NCI-H2081 (cell line): ENCODE measurements at regions not wholly inside any gene's neighbourhood (a gene's known extent, or its start where the extent isn't known, plus 50 kb on each side); places are given as distances from the start of the nearest gene placed in this dataset.

Source experiments
- DNase-seq, 2 experiments: peaks; one replicate each; lab custom pipeline; 2025; lab: John Stamatoyannopoulos, UW

- no peak for DNase-seq
These were observed 457.9 kb downstream of the FGF9 start for GRCh38 chr13:22128441-22129408.

DNA sequence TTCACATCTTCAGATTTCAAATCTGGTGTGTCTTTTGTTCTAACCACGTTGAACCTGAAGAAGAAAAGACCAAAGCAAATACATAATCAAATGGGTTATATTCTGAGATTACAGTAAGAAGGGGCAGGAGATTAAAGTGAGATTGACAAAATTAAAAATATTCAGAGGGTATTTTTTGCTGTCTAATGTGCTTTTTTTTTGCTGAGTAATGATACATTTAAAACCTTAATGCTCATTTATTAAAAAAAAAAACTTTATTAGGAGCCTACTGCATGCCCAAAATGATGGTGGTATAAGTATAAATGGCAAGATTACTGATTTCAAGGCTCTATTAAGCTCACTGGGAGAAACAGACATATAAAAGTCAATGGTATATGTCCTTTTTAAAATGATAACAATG, 459.4 kb downstream of the FGF9 start:
- DNase-seq = no peak

- no peak for DNase-seq
These were observed 463.4 kb downstream of the FGF9 start for GRCh38 chr13:22134261-22134660.

DNA sequence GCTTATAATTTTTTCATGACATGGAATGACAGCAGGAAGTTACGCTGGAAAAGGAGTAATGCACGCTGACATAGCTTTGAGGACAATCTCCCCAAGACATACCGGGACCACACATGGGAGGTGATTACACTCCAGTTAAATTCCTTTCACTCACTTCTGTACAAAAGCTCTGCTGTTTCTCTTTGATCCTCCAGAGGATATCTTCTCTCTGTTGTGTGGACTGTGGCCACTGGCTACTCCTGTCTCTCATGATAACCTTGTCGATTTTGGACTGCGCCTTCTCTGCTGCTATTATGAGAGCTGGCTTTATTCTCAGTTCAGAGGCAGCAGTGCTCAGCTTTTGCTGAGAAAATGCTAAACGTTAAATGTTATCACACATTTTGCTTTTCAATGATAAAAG, 464.6 kb downstream of the FGF9 start:
- DNase-seq = no peak

DNA sequence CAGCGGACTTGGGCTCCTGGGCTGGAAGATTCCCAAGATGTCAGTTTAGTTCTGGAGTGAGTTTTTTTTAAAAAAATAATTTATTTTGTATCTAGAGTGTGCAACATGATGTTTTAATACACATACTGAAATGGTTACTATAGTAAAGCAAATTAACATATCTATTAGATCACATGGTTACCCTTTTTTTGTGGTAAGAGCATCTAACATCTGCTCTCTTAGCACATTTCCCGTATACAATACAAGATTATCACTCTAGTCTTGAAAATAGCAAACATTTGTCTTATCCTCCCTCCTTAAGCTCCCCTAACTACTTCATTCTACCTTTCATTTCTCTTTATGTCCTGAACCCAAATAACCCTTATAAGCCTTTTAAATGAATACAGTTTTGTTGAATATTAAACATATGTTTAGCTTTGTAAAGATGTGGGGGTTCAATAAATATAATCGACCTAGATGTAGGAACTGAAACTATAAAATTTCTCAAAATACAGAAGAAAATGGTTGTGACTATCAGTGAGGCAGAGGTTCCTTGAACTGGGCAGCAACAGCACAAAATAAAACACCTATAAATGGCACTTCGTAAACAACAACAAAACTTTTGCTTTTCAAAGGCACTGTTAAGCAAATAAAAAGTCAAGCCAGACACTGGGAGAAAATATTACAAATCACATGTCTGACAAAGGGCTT, 466.6 kb downstream of the FGF9 start:
- DNase-seq = no peak

DNA sequence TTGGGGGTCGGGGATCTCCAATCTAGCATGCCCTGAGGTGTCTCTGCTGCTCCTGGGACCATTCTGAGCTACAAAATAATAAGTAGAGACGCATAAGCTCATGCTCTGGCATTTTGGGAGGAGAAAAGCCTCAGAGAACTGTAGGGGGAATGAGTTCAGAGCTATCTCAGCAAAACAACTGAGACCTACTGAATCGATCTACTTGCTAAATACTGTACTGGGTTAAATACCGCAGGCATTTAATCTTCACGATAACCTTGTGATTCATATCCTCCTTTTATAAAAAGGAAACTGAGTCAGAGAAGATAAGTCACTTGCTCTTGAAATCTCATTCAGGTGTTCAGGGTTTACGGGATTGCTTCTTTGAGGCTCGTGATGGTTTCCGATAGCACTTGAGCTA, 468.1 kb downstream of the FGF9 start:
- no peak for DNase-seq

- DNase-seq = no peak
These were observed 470.8 kb downstream of the FGF9 start for GRCh38 chr13:22141716-22142115.

DNA sequence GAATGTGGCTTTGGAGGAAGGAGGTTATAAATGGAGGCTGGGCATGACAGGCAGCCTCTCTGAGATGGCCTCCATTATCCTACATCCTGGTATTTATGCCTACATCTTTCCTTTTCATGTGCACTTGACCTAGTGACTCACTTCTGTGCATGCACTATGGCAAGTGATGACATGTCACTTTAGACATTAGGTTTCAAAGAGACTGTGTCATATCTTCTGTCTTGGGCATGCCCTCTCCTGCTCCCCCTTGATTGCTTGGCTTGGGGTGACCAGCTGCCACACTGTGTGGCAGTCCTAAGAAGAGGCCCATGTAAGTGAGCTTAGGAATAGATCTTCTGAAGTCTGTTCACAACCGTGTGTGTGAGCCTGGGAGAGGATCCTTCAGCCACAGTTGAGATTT, 472.8 kb downstream of the FGF9 start:
- no peak for DNase-seq

DNA sequence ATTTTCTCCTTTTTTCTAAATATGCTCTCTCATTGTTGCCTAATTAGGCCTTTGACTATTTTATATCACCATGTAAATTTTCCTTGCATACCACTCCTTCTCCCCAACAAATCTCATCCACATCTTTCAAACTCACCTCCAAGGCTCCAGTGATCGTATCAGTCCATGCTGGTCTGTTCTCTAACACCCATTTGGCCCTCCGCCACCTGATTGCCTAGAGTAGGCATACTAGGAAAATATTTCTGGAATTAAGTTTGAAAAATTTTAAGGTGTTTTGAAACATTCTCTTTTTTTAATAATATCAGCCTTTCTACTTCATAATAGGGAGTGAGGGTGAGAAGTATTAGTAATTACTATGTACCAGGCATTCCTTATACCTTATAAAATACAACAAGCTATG, 473.9 kb downstream of the FGF9 start:
- no peak for DNase-seq

DNA sequence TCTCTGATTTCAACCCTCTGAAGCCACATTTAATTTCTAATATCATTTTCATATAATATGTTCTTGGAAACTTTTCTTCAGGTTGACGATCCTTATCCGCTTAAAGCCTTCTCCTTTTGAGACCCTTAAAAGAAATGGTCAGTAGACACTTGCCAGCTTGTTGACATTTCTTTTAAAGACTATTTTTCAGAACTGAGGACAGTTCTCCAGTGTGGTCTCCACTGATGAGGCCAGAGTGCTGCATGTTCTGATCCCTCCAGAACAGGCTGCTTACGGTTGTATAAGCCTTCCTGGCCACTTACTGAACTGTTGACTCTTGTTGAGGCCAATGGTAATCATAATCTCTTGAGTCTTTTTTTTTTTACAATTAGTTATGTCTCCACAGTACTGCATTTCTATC, 477.3 kb downstream of the FGF9 start:
- DNase-seq = no peak

- no peak for DNase-seq
These were observed 481.9 kb downstream of the FGF9 start for GRCh38 chr13:22152751-22153150.

- no peak for DNase-seq
These were observed 483.2 kb downstream of the FGF9 start for GRCh38 chr13:22154041-22154440.

DNA sequence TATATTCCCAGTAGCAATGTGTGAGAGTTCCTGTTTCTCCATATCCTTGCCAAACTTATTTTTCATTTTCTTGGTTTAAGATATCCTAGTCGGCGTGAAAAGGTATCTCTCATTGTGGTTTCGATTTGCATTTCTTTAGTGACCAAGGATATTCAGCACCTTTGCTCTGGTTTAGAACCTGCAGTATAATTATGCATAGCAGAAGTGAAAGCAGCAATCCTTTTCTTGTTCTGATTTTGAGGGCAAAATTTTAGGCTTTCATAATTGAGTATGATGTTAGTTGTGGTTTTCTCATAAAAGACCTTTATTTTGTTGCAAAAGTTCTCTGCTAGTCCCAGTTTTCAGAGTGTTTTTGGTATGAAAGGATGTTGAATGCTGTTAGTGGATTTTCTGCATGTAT, 491.0 kb downstream of the FGF9 start:
- no peak for DNase-seq

GRCh38 chr13:22162889-22163288, 492.0 kb downstream of the FGF9 start:
- no peak for DNase-seq

DNA sequence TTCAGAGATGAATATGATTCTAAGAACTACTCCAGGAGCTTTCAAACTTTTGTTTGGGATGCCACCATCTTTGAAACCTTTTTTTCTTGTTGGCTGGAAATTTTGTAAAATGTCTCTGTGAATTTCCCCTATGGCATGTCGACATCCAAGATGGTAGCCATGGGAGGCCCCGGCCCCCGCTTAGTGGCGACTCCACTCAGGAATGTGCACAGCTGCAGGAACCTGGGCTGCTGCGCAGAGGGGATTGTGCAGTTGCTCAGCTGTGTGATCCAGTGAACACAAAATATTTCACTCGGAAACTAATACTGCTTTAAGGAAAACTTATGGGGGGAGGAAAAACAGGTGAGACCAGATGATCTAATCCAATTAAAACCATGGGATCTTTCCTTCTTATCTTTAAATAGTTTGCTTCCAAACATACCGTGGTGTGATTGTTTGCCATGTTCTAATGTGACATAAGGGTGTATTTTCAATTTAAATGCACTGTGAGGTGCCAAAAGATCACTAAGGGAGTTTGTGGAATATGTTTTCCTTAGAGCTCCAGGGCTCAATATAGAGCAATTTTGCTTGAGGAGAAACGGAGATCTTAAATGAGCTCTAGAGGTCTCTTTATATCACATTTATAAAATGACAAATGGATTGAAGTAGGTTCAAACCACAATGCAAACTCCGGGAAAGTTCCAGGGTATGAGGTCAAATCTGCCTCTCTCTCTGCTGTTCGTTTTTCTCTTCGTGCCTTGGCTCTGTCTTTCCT, 497.7 kb downstream of the FGF9 start:
- DNase-seq = no peak

- DNase-seq = no peak
These were observed 498.6 kb downstream of the FGF9 start for GRCh38 chr13:22169473-22169872.

GRCh38 chr13:22173610-22174009, 502.7 kb downstream of the FGF9 start:
- DNase-seq = no peak

- no peak for DNase-seq
These were observed 504.4 kb downstream of the FGF9 start for GRCh38 chr13:22175241-22175640.

GRCh38 chr13:22175815-22176214, 504.9 kb downstream of the FGF9 start:
- no peak for DNase-seq

- no peak for DNase-seq
These were observed 506.2 kb downstream of the FGF9 start for GRCh38 chr13:22176968-22177520.

DNA sequence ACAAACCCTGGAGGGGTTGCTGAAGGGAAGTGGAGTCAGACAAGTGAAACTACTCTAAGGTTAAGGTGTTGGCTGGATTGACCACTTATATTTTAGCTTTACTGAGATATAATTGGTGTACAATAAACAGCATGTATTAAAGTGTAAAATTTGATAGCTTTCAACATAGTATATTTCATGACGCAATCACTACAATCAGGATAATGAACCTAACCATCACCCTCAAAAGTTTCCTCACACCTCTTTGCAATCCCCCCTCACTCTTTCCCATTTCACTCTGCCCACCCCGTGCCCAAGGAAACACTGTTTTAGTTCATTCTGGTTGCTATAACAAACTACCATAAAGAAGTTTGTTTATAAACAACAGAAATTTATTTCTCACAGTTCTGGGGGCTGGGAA, 508.0 kb downstream of the FGF9 start:
- DNase-seq = no peak

DNA sequence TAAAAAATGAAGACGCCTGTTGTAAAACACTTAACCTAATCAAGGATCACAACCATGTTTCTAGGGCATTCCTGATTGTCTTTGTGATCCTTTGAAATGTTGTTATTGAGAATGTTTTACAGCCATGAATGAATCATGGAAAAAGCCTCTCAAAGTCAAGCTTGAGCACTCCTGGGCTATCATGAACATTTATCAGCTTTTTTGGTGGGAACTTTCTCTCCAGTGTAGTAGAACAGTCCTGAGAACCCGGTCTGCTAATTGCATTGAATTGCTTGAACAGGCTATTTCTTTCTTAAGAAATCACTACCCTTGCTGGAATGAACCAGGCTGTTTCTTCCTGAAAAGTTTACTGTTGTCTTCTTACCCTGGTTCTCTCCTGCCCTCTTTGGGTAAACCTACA, 516.5 kb downstream of the FGF9 start:
- DNase-seq = no peak
